HepG2 (cell line): ENCODE measurements at regions not wholly inside any gene's neighbourhood (a gene's known extent, or its start where the extent isn't known, plus 50 kb on each side); places are given as distances from the start of the nearest gene placed in this dataset.

Experiments used
- EEA1 ChIP-seq: sonication (generic); formaldehyde crosslinking; IDR thresholded peaks from 2 replicates; pipeline ENCODE4 v1.5.1; 2020; ENCODE audit warnings: mild to moderate bottlenecking, missing genetic modification reagents, borderline replicate concordance
- KDM1A ChIP-seq: IDR thresholded peaks from 2 replicates; pipeline ENCODE4 v1.6.1; 2016; ENCODE audit warnings: missing compliant biosample characterization
- KDM5B ChIP-seq: sonication (generic); formaldehyde crosslinking; IDR thresholded peaks from 2 replicates; pipeline ENCODE4 v1.4.0; 2020; ENCODE audit warnings: missing genetic modification reagents, mild to moderate bottlenecking, borderline replicate concordance
- MAX ChIP-seq: IDR thresholded peaks from 2 replicates; pipeline ENCODE4 v1.6.1; 2012; ENCODE audit warnings: inconsistent platforms
- PCBP1 ChIP-seq: fragments of 200-400 bp; formaldehyde crosslinking; IDR thresholded peaks from 2 replicates; pipeline ENCODE4 v1.6.1; 2017; ENCODE audit warnings: mild to moderate bottlenecking, low read depth, low read length, borderline replicate concordance
- SP1 ChIP-seq, 2 experiments: fragments of 450-650 bp in 1 of 2; sonication (generic) in 1 of 2; formaldehyde crosslinking in 1 of 2; IDR thresholded peaks; 2 replicates each; pipeline versions ENCODE4 v1.4.0 to v1.6.1; 2016 to 2020; ENCODE audit warnings: missing genetic modification reagents in 1 of 2
- TFAP4 ChIP-seq: sonication (generic); IDR thresholded peaks from 2 replicates; pipeline ENCODE4 v1.6.1; 2016; ENCODE audit warnings: low read depth, borderline replicate concordance
- ZNF513 ChIP-seq: sonication (generic); formaldehyde crosslinking; conservative IDR thresholded peaks from 2 replicates; pipeline ENCODE4 v1.5.0; 2020; ENCODE audit warnings: missing genetic modification reagents
- TF ChIP-seq, protein P1 (sequence below): IDR thresholded peaks from 2 replicates; pipeline ENCODE4 v1.6.1; 2012; ENCODE audit warnings: low read length, improper control_type of control experiment
- TF ChIP-seq, protein P2 (sequence below): sonication (generic); formaldehyde crosslinking; IDR thresholded peaks from 2 replicates; pipeline ENCODE4 v1.9.0; 2022; ENCODE audit warnings: missing genetic modification reagents, mild to moderate bottlenecking, borderline replicate concordance
- TF ChIP-seq, protein P3 (sequence below): sonication (generic); formaldehyde crosslinking; IDR thresholded peaks from 2 replicates; pipeline ENCODE4 v1.5.1; 2020; ENCODE audit warnings: missing genetic modification reagents, mild to moderate bottlenecking, borderline replicate concordance
- TF ChIP-seq, protein P4 (sequence below): sonication (generic); formaldehyde crosslinking; IDR thresholded peaks from 2 replicates; pipeline ENCODE4 v1.5.0; 2020; ENCODE audit warnings: missing genetic modification reagents
- TF ChIP-seq, protein P5 (sequence below): sonication (generic); formaldehyde crosslinking; IDR thresholded peaks from 2 replicates; pipeline ENCODE4 v1.4.0; 2020; ENCODE audit warnings: missing genetic modification reagents
- TF ChIP-seq, protein P6 (sequence below): fragments of 450-650 bp; IDR thresholded peaks from 2 replicates; pipeline ENCODE4 v1.6.1; 2017

DNA sequence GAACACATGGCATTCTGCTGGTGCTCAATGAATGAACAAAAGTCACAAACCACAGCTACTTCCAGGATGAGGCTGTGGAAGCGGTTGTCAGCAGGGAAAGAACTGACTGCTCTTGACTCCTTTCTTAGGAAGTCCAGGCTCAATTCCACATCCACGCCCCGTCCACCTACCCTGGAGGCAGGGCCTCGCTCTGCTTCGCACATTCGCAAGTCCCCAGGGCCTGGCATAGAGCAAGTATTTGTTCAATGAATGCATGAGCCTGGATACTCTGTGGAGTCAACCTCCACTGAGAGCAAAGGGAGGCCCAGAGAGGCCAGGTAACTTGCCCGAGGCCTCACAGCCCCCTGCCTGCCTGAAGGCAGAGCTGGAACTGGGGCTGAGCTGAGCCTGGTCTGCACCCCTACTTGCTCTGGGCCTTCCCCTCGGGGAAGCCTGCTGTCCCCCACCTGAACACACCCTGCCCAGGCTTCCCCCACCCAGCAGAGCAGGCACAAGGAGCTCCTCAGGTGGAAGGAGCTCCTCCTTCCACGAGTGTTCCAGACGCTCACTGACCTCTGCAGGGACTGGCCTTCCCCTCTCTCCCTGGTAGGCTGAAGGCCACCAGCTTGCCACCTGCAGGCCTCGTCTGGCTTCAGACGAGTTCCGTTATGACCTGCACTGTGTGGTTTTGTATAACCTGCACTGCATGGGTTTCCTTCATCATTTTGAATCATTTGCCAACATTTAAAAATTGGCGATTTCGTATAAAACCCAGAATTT, 119.3 kb upstream of the PTPN1 start (continued):
- TF ChIP-seq, protein P1, sequence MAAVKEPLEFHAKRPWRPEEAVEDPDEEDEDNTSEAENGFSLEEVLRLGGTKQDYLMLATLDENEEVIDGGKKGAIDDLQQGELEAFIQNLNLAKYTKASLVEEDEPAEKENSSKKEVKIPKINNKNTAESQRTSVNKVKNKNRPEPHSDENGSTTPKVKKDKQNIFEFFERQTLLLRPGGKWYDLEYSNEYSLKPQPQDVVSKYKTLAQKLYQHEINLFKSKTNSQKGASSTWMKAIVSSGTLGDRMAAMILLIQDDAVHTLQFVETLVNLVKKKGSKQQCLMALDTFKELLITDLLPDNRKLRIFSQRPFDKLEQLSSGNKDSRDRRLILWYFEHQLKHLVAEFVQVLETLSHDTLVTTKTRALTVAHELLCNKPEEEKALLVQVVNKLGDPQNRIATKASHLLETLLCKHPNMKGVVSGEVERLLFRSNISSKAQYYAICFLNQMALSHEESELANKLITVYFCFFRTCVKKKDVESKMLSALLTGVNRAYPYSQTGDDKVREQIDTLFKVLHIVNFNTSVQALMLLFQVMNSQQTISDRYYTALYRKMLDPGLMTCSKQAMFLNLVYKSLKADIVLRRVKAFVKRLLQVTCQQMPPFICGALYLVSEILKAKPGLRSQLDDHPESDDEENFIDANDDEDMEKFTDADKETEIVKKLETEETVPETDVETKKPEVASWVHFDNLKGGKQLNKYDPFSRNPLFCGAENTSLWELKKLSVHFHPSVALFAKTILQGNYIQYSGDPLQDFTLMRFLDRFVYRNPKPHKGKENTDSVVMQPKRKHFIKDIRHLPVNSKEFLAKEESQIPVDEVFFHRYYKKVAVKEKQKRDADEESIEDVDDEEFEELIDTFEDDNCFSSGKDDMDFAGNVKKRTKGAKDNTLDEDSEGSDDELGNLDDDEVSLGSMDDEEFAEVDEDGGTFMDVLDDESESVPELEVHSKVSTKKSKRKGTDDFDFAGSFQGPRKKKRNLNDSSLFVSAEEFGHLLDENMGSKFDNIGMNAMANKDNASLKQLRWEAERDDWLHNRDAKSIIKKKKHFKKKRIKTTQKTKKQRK, result no peak
- TF ChIP-seq, protein P2, sequence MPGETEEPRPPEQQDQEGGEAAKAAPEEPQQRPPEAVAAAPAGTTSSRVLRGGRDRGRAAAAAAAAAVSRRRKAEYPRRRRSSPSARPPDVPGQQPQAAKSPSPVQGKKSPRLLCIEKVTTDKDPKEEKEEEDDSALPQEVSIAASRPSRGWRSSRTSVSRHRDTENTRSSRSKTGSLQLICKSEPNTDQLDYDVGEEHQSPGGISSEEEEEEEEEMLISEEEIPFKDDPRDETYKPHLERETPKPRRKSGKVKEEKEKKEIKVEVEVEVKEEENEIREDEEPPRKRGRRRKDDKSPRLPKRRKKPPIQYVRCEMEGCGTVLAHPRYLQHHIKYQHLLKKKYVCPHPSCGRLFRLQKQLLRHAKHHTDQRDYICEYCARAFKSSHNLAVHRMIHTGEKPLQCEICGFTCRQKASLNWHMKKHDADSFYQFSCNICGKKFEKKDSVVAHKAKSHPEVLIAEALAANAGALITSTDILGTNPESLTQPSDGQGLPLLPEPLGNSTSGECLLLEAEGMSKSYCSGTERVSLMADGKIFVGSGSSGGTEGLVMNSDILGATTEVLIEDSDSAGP, result no peak; the same call in 1 of the 2 replicates
- no peak for TF ChIP-seq SP1 (IDR thresholded peaks at IDR 0.05)
- peak; percentile 24; the same call in 1 of the 2 replicates for TF ChIP-seq SP1 (CRISPR knock-in tag; IDR thresholded peaks at IDR 0.05)
- TF ChIP-seq PCBP1, result 0 out of 2 replicates have a peak, but pooled peaks have one; percentile 38
- TF ChIP-seq TFAP4, result no peak
- TF ChIP-seq ZNF513 (CRISPR knock-in tag), result no peak
- TF ChIP-seq, protein P3, sequence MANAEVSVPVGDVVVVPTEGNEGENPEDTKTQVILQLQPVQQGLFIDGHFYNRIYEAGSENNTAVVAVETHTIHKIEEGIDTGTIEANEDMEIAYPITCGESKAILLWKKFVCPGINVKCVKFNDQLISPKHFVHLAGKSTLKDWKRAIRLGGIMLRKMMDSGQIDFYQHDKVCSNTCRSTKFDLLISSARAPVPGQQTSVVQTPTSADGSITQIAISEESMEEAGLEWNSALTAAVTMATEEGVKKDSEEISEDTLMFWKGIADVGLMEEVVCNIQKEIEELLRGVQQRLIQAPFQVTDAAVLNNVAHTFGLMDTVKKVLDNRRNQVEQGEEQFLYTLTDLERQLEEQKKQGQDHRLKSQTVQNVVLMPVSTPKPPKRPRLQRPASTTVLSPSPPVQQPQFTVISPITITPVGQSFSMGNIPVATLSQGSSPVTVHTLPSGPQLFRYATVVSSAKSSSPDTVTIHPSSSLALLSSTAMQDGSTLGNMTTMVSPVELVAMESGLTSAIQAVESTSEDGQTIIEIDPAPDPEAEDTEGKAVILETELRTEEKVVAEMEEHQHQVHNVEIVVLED, result no peak
- TF ChIP-seq KDM1A (CRISPR knock-in tag), result no peak
- TF ChIP-seq, protein P4, sequence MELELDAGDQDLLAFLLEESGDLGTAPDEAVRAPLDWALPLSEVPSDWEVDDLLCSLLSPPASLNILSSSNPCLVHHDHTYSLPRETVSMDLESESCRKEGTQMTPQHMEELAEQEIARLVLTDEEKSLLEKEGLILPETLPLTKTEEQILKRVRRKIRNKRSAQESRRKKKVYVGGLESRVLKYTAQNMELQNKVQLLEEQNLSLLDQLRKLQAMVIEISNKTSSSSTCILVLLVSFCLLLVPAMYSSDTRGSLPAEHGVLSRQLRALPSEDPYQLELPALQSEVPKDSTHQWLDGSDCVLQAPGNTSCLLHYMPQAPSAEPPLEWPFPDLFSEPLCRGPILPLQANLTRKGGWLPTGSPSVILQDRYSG, result no peak
- 0 out of 2 replicates have a peak, but pooled peaks have one; percentile 1 for TF ChIP-seq KDM5B (CRISPR knock-in tag)
- TF ChIP-seq, protein P5, sequence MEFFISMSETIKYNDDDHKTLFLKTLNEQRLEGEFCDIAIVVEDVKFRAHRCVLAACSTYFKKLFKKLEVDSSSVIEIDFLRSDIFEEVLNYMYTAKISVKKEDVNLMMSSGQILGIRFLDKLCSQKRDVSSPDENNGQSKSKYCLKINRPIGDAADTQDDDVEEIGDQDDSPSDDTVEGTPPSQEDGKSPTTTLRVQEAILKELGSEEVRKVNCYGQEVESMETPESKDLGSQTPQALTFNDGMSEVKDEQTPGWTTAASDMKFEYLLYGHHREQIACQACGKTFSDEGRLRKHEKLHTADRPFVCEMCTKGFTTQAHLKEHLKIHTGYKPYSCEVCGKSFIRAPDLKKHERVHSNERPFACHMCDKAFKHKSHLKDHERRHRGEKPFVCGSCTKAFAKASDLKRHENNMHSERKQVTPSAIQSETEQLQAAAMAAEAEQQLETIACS (CRISPR knock-in tag), result no peak
- TF ChIP-seq, protein P6, sequence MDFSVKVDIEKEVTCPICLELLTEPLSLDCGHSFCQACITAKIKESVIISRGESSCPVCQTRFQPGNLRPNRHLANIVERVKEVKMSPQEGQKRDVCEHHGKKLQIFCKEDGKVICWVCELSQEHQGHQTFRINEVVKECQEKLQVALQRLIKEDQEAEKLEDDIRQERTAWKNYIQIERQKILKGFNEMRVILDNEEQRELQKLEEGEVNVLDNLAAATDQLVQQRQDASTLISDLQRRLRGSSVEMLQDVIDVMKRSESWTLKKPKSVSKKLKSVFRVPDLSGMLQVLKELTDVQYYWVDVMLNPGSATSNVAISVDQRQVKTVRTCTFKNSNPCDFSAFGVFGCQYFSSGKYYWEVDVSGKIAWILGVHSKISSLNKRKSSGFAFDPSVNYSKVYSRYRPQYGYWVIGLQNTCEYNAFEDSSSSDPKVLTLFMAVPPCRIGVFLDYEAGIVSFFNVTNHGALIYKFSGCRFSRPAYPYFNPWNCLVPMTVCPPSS, result no peak
- TF ChIP-seq MAX, result peak; percentile 5
- TF ChIP-seq EEA1 (CRISPR knock-in tag), result peak; percentile 10; the same call in 1 of the 2 replicates
